ENCODE measurements at regions not wholly inside any gene's neighbourhood (a gene's known extent, or its start where the extent isn't known, plus 50 kb on each side); places are given as distances from the start of the nearest gene placed in this dataset.

GRCh38 chr2:104574367-104574766 lies 279.5 kb upstream of the POU3F3 start:
- no peak for TF ChIP-seq REST (IDR thresholded peaks at IDR 0.05; ENCODE audit: low read depth)
- no peak for TF ChIP-seq NFIC (IDR thresholded peaks at IDR 0.05)
- TF ChIP-seq YY1 (IDR thresholded peaks at IDR 0.05; ENCODE audit: low read depth), result no peak
- TF ChIP-seq TCF12 (IDR thresholded peaks at IDR 0.05; ENCODE audit: low read depth), result no peak
- TF ChIP-seq MAX (IDR thresholded peaks at IDR 0.05), result no peak
- TF ChIP-seq TAF1 (IDR thresholded peaks at IDR 0.05; ENCODE audit: low read depth), result no peak
- TF ChIP-seq CREB1 (IDR thresholded peaks at IDR 0.05; ENCODE audit: low read depth), result no peak
- TF ChIP-seq EP300 (IDR thresholded peaks at IDR 0.05; ENCODE audit: borderline replicate concordance), result no peak
- TF ChIP-seq USF1 (IDR thresholded peaks at IDR 0.05), result no peak
- TF ChIP-seq FOXM1 (IDR thresholded peaks at IDR 0.05; ENCODE audit: borderline replicate concordance, low read depth), result no peak
- TF ChIP-seq CEBPB (IDR thresholded peaks at IDR 0.05), result no peak
